ENCODE measurements at regions not wholly inside any gene's neighbourhood (a gene's known extent, or its start where the extent isn't known, plus 50 kb on each side); places are given as distances from the start of the nearest gene placed in this dataset.

DNA sequence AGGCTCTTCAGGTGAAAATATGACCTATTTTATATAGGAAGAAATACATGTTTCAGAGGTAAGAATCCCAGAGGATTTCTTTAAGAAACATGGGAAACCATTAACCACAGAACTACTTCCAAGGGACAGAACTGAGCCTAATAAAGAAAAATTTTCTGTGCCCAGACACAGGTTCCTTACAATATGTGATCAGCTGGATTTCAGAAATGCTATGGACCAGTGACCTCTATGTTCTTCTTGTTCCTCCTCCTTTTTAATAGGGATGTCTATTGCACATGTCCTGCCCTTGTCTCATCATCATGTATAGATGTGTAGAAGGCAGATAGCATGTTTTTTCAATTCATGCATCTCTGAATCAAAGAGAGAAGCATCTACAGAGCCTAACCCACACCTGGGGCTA is 836.6 kb downstream of the RNF144A start:
- TF ChIP-seq YY1 (IDR thresholded peaks at IDR 0.05) (no peak), RAD21 (IDR thresholded peaks at IDR 0.05) (no peak), TAF1 (conservative IDR thresholded peaks at IDR 0.05) (no peak), SP1 (IDR thresholded peaks at IDR 0.05) (no peak), RXRA (IDR thresholded peaks at IDR 0.05) (no peak), FOXA1 (IDR thresholded peaks at IDR 0.05) (no peak), GABPA (IDR thresholded peaks at IDR 0.05 in 1 of 2, conservative IDR thresholded peaks at IDR 0.05 in 1 of 2) (no peak)
- TF ChIP-seq, protein P1, sequence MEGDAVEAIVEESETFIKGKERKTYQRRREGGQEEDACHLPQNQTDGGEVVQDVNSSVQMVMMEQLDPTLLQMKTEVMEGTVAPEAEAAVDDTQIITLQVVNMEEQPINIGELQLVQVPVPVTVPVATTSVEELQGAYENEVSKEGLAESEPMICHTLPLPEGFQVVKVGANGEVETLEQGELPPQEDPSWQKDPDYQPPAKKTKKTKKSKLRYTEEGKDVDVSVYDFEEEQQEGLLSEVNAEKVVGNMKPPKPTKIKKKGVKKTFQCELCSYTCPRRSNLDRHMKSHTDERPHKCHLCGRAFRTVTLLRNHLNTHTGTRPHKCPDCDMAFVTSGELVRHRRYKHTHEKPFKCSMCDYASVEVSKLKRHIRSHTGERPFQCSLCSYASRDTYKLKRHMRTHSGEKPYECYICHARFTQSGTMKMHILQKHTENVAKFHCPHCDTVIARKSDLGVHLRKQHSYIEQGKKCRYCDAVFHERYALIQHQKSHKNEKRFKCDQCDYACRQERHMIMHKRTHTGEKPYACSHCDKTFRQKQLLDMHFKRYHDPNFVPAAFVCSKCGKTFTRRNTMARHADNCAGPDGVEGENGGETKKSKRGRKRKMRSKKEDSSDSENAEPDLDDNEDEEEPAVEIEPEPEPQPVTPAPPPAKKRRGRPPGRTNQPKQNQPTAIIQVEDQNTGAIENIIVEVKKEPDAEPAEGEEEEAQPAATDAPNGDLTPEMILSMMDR (IDR thresholded peaks at IDR 0.05; ENCODE audit: low read depth, low read length, missing input control): no peak
- TF ChIP-seq, protein P2, sequence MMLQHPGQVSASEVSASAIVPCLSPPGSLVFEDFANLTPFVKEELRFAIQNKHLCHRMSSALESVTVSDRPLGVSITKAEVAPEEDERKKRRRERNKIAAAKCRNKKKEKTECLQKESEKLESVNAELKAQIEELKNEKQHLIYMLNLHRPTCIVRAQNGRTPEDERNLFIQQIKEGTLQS (IDR thresholded peaks at IDR 0.05): no peak
- TF ChIP-seq, protein P3, sequence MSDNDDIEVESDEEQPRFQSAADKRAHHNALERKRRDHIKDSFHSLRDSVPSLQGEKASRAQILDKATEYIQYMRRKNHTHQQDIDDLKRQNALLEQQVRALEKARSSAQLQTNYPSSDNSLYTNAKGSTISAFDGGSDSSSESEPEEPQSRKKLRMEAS (IDR thresholded peaks at IDR 0.05): no peak
